HL-60 (cell line): ENCODE measurements at regions not wholly inside any gene's neighbourhood (a gene's known extent, or its start where the extent isn't known, plus 50 kb on each side); places are given as distances from the start of the nearest gene placed in this dataset.
A peak's percentile ranks its signal among the peaks of the same experiment; 100 is the strongest.
"Not testable (repeated sequence)": the region's sequence is repeated elsewhere in the genome, so short reads cannot be mapped to it uniquely, and the experiment has no call there.

Source experiments
- DNase-seq, 2 experiments: peaks; one replicate each; pipeline ENCODE4 v3.0.0-alpha.2; 2010 to 2020; ENCODE audit warnings: low read depth in 1 of 2, low spot score in 1 of 2
- H3K27ac ChIP-seq: fragments of 250-450 bp; sonication (Bioruptor Pico); replicated peaks from 2 replicates; pipeline ENCODE4 v1.5.1; 2020; ENCODE audit warnings: mild to moderate bottlenecking, moderate library complexity
- H3K27me3 ChIP-seq: fragments of 250-450 bp; sonication (Bioruptor Pico); 2 replicates; pipeline ENCODE4 v1.5.1; 2021; ENCODE audit warnings: mild to moderate bottlenecking, moderate library complexity; ENCODE audit not compliant: insufficient read depth, poor library complexity, severe bottlenecking
- H3K4me3 ChIP-seq: replicated peaks from 2 replicates; pipeline ENCODE4 v1.5.1; 2011; ENCODE audit warnings: mild to moderate bottlenecking, control low read depth, low read length; ENCODE audit not compliant: insufficient read depth
- CTCF ChIP-seq: IDR thresholded peaks from one replicate; pipeline ENCODE4 v1.5.1; 2011; ENCODE audit warnings: low read length, control low read depth, inconsistent platforms; ENCODE audit not compliant: insufficient read depth
- GABPA ChIP-seq: IDR thresholded peaks from 2 replicates; pipeline ENCODE4 v1.6.1; 2012; ENCODE audit warnings: low read depth
- POLR2AphosphoS5 ChIP-seq: IDR thresholded peaks from 2 replicates; pipeline ENCODE4 v1.6.1; 2012; ENCODE audit warnings: low read depth
- REST ChIP-seq: IDR thresholded peaks from 2 replicates; pipeline ENCODE4 v1.6.1; 2012; ENCODE audit warnings: low read depth; ENCODE audit not compliant: insufficient replicate concordance
- SPI1 ChIP-seq: IDR thresholded peaks from 2 replicates; pipeline ENCODE4 v1.6.1; 2012; ENCODE audit warnings: low read depth, mild to moderate bottlenecking, borderline replicate concordance

- no peak for DNase-seq
- no peak overlapping the region for H3K4me3 ChIP-seq
- H3K27ac ChIP-seq = no peak overlapping the region
- no peak for TF ChIP-seq SPI1
- no peak for TF ChIP-seq CTCF
- no peak for TF ChIP-seq POLR2AphosphoS5
- TF ChIP-seq GABPA = no peak
- TF ChIP-seq REST = no peak
- no peaks in the 10 kb centered on the region for H3K27me3 ChIP-seq
These were observed 542.1 kb upstream of the HS3ST1 start for GRCh38 chr4:11970754-11971153.

- no peaks in the 10 kb centered on the region for H3K27me3 ChIP-seq
- H3K27ac ChIP-seq = no peak overlapping the region
- no peak overlapping the region for H3K4me3 ChIP-seq
- no peak for TF ChIP-seq SPI1
- TF ChIP-seq GABPA = no peak
- TF ChIP-seq CTCF = no peak
- TF ChIP-seq REST = no peak
- no peak for TF ChIP-seq POLR2AphosphoS5
- no peak for DNase-seq
These were observed 538.1 kb upstream of the HS3ST1 start for GRCh38 chr4:11966782-11967181.

GRCh38 chr4:11954093-11954492, 525.4 kb upstream of the HS3ST1 start:
- Histone ChIP-seq H3K27me3 (no peaks in the 10 kb centered on the region), H3K4me3 (no peak overlapping the region), H3K27ac (no peak overlapping the region)
- no peak for DNase-seq
- TF ChIP-seq CTCF (peak; percentile 1), POLR2AphosphoS5 (no peak)

- no peak for TF ChIP-seq SPI1
- no peak for TF ChIP-seq GABPA
- no peak for TF ChIP-seq POLR2AphosphoS5
- TF ChIP-seq REST = no peak
- TF ChIP-seq CTCF = no peak
These were observed 520.7 kb upstream of the HS3ST1 start for GRCh38 chr4:11949355-11949754.

GRCh38 chr4:11947629-11948028, 518.9 kb upstream of the HS3ST1 start:
- H3K27me3 ChIP-seq, H3K4me3 ChIP-seq, DNase-seq, H3K27ac ChIP-seq: not testable (repeated sequence)

More at GRCh38 chr4:11949355-11949754, 520.7 kb upstream of the HS3ST1 start:
- Histone ChIP-seq H3K4me3 (no peak overlapping the region), H3K27ac (no peak overlapping the region), H3K27me3 (no peaks in the 10 kb centered on the region)
- DNase-seq = no peak
